HEK293T (cell line): ENCODE measurements at regions not wholly inside any gene's neighbourhood (a gene's known extent, or its start where the extent isn't known, plus 50 kb on each side); places are given as distances from the start of the nearest gene placed in this dataset.

Experiments
- ARNT ChIP-seq: fragments of 450-650 bp; IDR thresholded peaks from 2 replicates; pipeline ENCODE4 v1.6.1; 2017; ENCODE audit warnings: mild to moderate bottlenecking
- BHLHE40 ChIP-seq: fragments of 450-650 bp; IDR thresholded peaks from 2 replicates; pipeline ENCODE4 v1.6.1; 2016; ENCODE audit warnings: mild to moderate bottlenecking, moderate library complexity, borderline replicate concordance
- CTBP1 ChIP-seq: fragments of 450-650 bp; IDR thresholded peaks from 2 replicates; pipeline ENCODE4 v1.6.1; 2016; ENCODE audit warnings: borderline replicate concordance
- FOXM1 ChIP-seq: fragments of 450-650 bp; IDR thresholded peaks from 2 replicates; pipeline ENCODE4 v1.6.1; 2017; ENCODE audit warnings: mild to moderate bottlenecking, borderline replicate concordance
- HDGF ChIP-seq: fragments of 450-650 bp; IDR thresholded peaks from 2 replicates; pipeline ENCODE4 v1.6.1; 2017; ENCODE audit warnings: antibody characterized with exemption, borderline replicate concordance
- L3MBTL2 ChIP-seq: fragments of 450-650 bp; conservative IDR thresholded peaks from 2 replicates; pipeline ENCODE4 v1.6.1; 2016; ENCODE audit warnings: mild to moderate bottlenecking
- NFRKB ChIP-seq: fragments of 450-650 bp; IDR thresholded peaks from 2 replicates; pipeline ENCODE4 v1.6.1; 2016; ENCODE audit warnings: mild to moderate bottlenecking, moderate library complexity
- SP1 ChIP-seq: fragments of 450-650 bp; IDR thresholded peaks from 2 replicates; pipeline ENCODE4 v1.6.1; 2017
- SUZ12 ChIP-seq: fragments of 450-650 bp; IDR thresholded peaks from 2 replicates; pipeline ENCODE4 v1.6.1; 2016; ENCODE audit warnings: mild to moderate bottlenecking
- ZNF384 ChIP-seq: fragments of 450-650 bp; IDR thresholded peaks from 2 replicates; pipeline ENCODE4 v1.6.1; 2016

GRCh38 chr1:43057567-43057966, 98.9 kb upstream of the SLC2A1 start:
- no peak for TF ChIP-seq HDGF
- TF ChIP-seq ARNT, result no peak
- no peak for TF ChIP-seq SUZ12
- TF ChIP-seq SP1, result no peak
- TF ChIP-seq L3MBTL2, result no peak
- no peak for TF ChIP-seq FOXM1
- no peak for TF ChIP-seq NFRKB
- TF ChIP-seq CTBP1, result no peak
- no peak for TF ChIP-seq ZNF384
- no peak for TF ChIP-seq BHLHE40
